GM12864 (cell line): ENCODE measurements at regions not wholly inside any gene's neighbourhood (a gene's known extent, or its start where the extent isn't known, plus 50 kb on each side); places are given as distances from the start of the nearest gene placed in this dataset.

Source experiments
- DNase-seq: peaks from one replicate; pipeline ENCODE4 v3.0.0-alpha.2; 2011; ENCODE audit warnings: low read depth
- H3K4me3 ChIP-seq: 2 replicates; pipeline ENCODE4 v1.5.1; 2011; ENCODE audit warnings: mild to moderate bottlenecking, low read depth, low read length, control low read depth
- CTCF ChIP-seq: IDR thresholded peaks from 2 replicates; pipeline ENCODE4 v1.5.1; 2011; ENCODE audit warnings: low read depth, mild to moderate bottlenecking, moderate library complexity, low read length, control low read depth, inconsistent platforms; ENCODE audit errors: missing control alignments

GRCh38 chr16:49920397-49920796, 64.5 kb upstream of the ZNF423 start:
- no peak for TF ChIP-seq CTCF
- no peak for DNase-seq

GRCh38 chr16:49921106-49921505, 65.2 kb upstream of the ZNF423 start:
- H3K4me3 ChIP-seq, result no peak overlapping the region
- TF ChIP-seq CTCF, result no peak
- DNase-seq, result no peak

More at GRCh38 chr16:49920397-49920796, 64.5 kb upstream of the ZNF423 start:
- no peak overlapping the region for H3K4me3 ChIP-seq

- DNase-seq, result no peak
- peak; percentile 74 for TF ChIP-seq CTCF
- no peak overlapping the region for H3K4me3 ChIP-seq
Measured at GRCh38 chr16:49921791-49922456, 66.0 kb upstream of the ZNF423 start.

GRCh38 chr16:49923411-49923810, 67.5 kb upstream of the ZNF423 start:
- DNase-seq, result no peak
- no peak overlapping the region for H3K4me3 ChIP-seq
- no peak for TF ChIP-seq CTCF

GRCh38 chr16:49924078-49924477, 68.2 kb upstream of the ZNF423 start:
- DNase-seq, result no peak
- TF ChIP-seq CTCF, result no peak
- H3K4me3 ChIP-seq, result no peak overlapping the region

GRCh38 chr16:49926941-49927340, 71.0 kb upstream of the ZNF423 start:
- H3K4me3 ChIP-seq, result no peak overlapping the region
- TF ChIP-seq CTCF, result no peak
- no peak for DNase-seq
